GM18519 (cell line): ENCODE measurements at regions not wholly inside any gene's neighbourhood (a gene's known extent, or its start where the extent isn't known, plus 50 kb on each side); places are given as distances from the start of the nearest gene placed in this dataset.

Experiments used
- ATAC-seq: cut with Tn5 transposase; IDR thresholded peaks from one replicate; pipeline ENCODE4 v1.9.1; 2021; ENCODE audit warnings: mild to moderate bottlenecking, moderate library complexity; ENCODE audit not compliant: unreplicated experiment, low FRiP score

DNA sequence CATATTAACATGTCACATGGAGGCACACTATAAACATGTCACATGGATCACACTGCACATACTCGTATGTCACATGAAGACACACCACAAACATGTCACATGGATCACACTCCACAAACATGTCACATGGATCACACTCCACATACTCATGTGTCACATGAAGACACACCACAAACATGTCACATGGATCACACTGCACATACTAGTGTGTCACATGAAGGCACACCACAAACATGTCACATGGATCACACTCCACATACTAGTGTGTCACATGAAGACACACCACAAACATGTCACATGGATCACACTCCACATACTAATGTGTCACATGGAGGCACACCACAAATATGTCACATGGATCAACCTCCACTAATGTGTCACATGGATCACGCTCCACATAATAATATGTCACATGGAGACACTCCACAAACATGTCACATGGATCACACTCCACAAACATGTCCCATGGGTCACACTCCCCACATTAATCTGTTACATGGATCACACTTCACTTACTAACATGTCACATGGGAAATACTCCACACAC is 195.6 kb upstream of the PFKP start:
- no peak for ATAC-seq

DNA sequence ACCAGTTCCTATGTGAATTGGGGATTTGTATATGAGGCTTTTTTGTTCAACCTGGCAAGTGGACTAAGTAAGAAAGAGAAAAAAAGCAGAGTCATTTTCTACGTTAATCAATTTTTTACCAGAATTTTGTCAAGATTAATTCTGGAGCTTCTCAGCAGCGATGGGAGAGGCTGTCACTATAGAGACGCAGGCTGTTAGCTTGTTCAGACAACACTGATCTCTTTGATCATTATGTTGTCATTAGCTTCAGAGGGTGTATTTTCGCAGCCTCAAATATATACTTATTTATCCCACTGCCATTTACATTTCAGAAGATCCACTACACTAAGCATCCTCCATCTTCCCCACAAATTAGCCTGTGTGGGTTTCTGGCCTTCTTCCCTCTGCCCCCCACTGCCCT is 196.7 kb upstream of the PFKP start:
- ATAC-seq, result no peak

DNA sequence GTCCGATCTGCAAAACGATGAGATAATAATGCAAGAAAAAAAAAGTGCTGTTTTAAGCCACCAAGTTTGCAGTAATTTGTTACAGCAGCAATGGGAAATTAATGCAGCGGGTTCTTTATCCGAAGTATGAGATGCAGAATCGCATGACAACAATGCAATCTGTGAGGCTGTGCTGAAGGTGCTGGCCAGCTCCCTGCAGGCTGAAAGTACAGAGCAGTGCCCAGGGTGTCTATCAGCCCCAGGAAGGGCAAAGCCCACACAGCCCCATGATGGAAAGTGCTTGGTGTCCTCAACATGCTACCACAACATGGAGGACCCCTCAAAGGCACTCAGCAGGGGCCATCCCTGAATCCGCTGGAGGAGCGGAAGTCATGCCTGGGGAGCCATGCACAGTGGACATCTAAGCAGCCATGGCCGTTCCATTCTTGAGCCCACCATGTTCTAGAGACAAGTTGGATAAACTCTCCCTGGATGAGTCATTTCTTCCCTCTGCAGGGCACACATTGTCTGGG is 199.5 kb upstream of the PFKP start:
- ATAC-seq, result no peak

DNA sequence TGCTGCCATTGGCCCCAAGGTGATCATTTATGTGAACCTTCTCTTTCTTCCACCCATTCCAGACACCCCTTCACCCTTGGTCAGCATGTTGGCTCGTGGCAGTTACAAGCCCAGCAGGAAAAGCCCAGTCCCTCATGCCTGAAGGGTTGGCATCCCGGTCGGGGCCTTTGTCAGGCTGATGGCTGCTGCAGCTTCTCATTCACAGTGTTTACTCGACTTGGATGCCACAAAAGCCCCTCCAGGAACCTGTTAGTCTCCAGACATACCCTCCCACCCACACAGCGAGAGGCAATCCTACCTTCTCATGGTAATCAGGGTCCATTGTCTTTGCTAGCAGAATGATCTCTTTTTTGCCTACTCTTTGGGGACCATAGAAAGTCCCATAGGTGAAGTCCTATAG is 200.8 kb upstream of the PFKP start:
- ATAC-seq, result no peak

DNA sequence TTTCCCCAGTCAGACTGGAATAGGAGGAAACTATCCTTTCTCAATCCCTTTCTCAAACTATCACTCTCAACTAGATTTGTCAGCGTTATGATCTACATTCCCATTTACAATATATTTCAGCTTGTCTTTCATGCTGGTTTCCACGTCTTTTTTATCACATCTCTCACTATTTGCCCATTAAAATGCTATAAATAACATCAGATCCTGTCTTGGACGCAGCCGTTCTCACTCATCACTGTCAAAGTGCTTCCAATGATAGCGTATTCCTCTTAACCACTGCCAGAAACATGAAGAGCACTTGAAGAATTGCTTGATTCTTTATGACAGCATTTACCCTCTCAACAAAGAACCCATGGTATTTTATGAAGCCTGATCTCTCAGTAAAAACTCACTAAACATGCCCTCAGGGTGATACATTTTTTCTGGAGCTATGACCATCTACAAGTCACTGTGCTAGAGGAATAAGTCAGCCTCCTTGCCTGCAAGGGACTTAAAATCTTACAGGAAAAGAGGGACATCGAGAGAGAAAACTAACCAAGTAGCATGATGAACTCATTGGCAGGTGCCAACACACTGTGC is 205.6 kb upstream of the PFKP start:
- ATAC-seq, result no peak

DNA sequence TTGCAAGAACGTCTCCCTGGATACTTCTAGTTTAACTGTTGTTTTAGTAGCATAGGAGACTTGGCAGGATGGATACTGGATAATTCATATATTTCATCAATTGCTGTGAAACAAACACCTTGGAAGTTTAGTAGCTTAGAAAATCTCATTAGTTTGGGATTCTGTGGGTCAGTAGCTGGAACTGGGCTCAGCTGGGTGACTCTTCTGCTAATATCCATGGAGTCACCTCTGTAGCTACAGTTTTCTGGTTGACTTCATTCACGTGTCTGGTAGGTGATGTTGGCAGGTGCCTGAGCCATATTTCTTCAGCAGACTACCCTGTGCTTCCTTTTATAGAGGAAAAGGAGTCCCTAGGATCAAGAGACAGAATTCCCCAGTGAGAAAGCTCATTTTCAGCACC is 208.9 kb upstream of the PFKP start:
- no peak for ATAC-seq

DNA sequence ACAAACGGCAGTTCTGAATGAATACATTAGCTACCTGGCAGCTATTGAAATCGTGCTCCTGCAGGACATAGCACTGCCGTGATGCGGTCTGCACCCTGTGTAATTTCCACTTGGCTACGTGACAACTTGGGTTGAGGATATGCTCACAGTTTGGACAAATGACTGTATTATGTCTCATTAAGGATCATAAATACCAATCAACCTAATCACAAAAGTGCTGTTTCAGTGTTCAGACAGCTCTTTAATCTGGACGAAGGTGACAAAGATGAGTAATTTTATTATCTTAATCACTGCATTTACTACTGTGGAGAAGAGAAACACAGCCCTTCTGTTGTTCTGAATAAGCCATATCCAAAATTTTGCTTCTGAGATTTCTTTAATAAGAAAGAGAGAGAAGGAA is 210.8 kb upstream of the PFKP start:
- no peak for ATAC-seq

DNA sequence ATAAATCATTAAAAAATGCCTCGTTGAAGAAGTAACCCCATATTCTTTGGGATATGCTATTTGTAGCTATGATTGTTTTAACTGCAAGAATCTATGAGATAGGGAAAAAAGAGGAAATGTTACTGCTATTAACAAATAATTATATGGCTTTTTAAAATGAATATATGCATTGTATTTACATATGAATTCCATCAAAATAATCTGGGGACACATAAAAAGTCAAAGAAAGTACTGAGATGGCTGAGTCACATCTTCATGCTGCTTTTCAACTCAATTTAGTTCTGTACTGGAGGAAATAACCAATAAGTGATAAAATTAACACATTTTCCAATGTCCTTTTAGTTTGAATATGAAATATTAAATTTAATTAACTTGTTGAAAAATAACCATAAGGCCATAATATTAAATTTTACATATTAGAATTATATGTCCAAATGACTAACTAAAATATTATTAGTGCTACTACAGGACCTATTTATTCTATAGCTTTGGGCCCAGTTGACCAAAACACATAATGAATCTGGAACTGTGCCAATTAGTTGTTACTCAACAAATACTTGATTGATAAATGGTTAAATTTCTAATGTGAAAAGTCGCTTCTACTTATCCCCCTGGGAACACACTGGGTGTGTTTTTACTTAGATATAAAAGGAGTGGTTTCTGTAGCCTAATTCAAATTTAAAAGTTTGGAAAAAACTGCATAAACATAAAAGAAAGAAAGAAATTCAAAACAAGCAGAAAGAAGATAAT is 214.6 kb upstream of the PFKP start:
- no peak for ATAC-seq

DNA sequence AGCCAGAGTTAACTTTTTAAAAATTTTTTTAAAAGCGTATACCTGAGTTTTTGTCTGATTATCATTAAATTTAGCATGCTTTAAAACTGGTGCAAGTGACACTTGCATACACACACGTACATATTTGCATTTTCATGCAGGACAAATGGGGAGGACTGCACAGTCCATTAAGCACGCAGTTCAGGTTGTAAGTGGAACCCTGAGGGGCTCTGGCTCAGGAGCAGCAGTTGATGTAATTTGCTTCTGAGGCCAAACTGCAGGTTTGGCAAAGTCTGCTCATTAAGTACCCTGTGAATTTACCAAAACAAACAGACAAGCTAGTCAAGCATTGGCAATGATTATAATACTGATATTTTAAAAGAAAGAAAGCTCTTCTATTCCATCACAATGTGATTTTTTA is 215.8 kb upstream of the PFKP start:
- no peak for ATAC-seq

DNA sequence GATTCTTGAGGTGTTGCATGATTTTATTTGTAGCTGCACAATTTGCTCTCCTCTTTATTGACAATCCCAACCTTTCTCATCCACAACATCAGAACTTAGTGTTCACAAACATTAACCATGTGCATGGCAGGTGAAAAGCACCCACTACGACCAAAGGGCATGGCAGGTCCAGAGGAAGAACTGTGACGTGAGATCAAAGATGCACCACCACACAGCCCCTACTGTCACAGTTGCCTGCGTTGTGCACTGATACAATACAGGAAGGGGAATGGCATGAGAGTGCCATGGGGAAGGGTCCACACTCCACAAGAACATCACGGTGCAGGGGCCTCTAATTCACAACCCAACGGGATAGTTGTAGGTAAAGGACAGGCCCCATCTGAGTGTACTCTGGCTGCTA is 217.1 kb upstream of the PFKP start:
- no peak for ATAC-seq

DNA sequence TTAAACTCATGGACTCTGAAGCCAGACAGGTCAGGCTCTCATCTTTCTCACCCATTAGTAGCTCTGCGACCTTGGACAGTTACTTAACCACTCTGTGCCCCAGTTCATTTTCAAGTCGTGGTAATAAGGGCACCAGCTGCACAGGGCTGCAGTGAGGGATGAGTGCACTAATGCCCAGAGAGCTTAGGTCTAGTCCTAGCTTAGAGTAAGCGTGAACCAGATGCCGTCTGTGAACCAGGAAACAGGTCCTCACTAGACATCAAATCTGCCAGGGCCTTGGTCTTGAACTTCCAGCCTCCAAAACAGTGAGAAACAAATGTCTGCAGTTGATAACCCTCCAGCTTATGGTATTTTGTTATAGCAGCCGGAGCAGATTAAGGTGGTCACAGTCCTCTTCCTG is 222.4 kb upstream of the PFKP start:
- ATAC-seq, result no peak

DNA sequence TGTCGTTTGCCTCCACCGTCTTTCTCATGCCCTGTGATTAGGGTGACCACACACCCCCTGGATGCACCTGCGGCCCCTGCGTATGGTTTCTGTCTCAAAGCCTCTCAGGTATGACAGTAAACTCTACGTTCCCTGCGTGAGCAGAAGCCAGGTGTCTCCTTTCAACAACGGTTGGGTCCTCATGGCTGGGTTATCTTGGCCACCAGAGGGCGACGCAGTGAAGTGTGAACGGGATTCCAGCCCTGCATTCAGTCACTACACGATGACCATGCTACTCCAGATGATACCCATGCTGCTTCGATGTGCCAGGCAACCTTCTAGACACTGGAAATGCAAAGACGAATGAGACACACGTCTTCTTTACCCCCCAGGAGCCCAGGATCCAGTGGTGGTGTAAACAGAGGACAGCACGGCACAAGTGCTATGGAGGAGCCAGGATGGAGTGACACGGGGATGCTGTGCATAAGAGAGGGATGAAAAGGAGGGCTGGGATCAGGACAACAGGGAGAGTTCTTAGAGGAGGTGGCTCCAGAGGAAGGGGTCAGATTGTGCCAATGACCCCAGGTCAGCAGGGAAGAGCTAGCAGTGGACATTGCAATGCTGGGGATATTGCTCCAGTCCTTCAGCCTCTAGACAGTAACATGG is 228.1 kb upstream of the PFKP start:
- no peak for ATAC-seq

DNA sequence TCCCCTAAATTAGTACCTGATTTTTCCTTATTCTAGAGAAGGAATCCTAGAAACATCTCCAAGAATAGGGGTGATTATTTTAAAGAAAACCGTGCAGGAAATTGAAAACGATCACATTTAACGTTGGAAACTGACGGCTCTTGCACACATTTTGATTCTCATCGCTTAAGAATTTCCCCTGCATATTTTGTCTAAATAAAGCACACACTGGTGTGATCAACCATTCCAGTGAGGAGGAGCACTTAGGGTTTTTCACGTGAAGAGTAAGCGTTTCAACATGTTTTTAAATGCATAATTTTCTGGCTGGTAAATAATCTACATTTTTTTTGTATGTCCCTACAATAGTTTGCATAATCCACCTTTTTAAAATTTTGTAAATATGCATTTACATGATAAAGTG is 229.7 kb upstream of the PFKP start:
- no peak for ATAC-seq

DNA sequence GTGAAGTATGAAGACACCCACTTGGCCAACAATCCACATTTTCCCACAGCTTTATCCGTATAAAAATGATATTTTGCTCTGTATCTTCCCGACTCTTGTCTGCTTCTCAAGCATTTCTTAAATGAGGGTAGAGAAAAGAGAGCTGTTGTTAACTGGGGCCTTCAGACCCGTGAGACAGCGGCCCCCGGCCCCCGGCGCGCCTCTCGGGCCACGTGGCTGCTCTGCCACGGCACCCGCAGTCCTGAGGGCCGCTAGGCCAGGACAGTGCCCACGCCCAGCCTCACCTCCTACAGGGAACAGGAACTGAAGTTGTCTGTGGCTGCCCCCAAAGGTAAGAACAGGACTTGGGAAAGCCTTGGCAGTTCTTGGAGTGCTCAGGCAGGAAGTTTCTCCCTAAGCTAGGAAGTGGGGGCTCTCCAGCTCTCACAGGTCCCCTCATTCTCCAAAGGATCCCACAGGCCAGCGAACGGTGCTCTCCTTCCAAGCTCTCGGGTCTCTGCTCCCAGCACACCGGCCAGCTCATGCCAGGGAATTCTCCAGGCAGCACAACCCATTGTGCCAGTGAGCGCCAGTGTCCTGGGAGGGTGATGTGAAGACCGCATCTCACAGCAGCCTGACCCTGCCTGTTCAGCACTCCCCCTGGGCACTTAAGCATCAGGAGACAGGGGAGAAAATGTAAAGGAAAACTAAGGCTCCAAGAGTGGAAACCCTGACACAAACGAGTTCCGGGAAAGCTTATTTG is 230.3 kb upstream of the PFKP start:
- no peak for ATAC-seq

DNA sequence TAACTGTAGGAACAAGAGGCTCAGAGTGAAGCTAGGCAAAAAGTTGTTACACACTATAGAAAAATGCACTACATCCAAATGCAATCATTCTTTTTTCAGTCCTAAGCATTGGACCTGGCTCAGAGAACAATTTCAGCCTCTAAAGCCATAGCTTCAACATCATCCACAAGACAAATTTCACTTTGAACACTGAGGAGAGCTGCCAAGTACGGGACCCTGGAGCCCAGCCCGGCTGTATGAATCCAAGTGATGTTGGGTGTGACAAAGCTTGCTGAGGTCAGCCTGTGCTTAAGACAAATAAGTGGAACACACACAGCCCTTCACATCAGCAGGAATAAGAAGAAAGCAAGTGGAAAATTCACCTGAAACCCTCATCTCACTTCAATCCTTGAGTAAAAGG is 233.1 kb upstream of the PFKP start:
- no peak for ATAC-seq

DNA sequence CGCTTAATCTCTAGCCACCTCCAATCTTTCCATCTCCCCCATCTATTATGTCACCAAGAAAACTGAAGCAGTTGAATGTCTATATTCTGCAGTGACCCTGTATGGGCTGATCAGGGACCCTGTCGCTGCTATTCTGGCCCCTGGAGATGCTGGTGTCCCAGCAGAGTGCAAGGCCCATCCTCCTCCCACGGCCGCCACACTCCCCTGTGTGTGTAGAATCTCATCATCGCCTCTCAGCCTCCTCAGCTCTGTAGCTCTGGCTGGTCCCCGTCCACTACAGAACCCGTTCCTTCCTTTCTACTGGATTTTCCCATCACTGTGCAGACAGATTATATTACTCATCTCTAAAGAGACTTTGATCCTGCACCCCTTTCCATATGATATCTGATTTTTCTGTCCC is 235.8 kb upstream of the PFKP start:
- ATAC-seq, result no peak

DNA sequence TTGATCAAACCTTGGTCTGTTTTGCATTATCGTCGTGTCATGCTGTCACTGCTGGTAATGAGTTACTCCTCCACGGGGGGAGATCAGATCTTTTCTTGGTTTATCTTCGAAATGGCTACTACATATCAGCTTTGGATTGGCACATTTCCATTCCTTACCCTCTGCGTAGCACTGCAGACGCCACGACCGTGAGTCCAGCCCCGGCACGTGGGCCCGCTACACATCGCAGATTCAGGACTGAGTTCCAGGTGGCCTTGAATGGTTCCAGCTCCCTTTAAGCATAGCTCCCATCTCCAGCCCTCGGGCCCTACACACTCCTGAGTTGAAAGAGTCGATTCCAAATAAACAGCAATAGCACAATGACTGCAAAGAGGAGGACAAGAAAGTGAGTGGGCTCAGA is 238.6 kb upstream of the PFKP start:
- no peak for ATAC-seq

DNA sequence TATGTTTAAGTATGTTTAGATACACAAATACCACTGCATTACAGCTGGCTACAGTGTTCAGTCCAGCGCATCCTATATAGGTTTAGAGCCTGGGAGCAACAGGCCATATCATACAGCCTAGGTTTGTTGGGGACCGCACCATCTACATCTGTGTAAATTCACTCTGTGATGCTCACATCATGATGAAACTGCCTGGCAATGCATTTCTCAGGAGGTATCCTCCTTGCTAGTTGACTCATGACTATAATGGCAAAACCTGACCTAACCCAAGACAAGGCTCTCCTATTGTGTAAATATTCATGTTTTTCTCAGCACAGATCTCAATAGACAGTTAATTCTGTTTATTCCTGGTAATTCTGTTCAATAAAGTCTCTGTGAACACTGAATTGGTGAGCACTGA is 240.7 kb upstream of the PFKP start:
- ATAC-seq, result no peak

DNA sequence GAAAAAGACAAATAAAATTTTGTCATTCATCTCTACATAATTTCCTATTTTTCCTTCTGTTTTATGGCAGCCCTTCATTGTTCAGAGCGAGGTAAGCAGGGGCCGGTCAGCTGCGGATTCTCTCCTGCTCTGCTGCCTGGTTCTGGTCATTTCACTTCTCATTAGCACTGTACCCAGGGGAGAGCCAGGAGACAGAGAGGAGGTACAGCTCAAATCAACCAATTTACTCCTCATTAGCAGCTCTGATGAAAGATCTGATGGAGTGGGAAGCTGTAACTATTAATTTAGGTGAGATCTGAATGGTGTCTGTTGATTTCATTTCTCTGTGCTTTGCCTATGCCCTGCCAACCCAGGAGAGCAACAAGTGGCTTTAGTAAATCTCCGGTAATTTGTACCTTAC is 241.5 kb upstream of the PFKP start:
- no peak for ATAC-seq

DNA sequence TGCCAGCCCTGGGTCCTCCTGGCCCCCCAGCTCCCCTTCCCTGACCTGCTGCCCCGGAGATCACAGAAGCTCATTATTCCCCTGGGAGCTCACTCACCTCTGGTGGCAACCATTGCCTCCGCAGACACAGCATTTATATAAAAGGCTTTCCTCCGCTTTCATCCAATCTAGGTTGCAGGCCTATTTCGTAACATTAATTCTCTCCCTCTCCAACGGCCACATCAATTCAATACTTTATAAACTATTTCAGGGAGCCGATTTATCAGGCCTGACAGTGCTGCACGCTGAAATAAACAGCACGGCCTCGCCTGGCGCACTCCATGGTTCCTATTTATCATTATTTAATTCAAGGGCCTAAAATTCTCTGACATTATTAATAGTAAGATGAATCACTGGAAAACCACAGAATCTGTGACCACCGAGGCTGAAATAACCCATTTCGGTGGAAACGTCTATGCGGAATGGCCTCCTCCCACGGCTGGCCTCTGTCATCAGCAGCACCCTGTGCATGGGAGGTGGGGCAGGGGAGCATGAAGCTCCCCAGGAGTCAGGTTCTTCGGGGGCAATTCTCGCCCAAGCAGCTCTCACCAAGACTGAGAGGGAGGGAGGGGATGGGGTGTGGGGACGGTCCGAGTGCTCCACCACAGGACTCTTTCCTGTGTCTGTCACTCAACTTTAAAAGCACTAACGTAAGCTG is 249.3 kb upstream of the PFKP start:
- ATAC-seq, result no peak
